ENCODE measurements at regions not wholly inside any gene's neighbourhood (a gene's known extent, or its start where the extent isn't known, plus 50 kb on each side); places are given as distances from the start of the nearest gene placed in this dataset.

GRCh38 chr6:163630572-163630971, 216.1 kb downstream of the QKI start:
- no peak for DNase-seq (ENCODE audit: low spot score)
- Mint-ChIP-seq H3K4me1 (ENCODE audit: unreplicated experiment) (no peaks in the 10 kb centered on the region), H3K9me3 (ENCODE audit: unreplicated experiment) (no peaks in the 10 kb centered on the region), H3K27ac (ENCODE audit: unreplicated experiment) (no peak overlapping the region), H3K27me3 (ENCODE audit: unreplicated experiment) (no peaks in the 10 kb centered on the region), H3K36me3 (ENCODE audit: low read depth, unreplicated experiment) (no peaks in the 10 kb centered on the region), H3K4me3 (ENCODE audit: unreplicated experiment) (no peak overlapping the region)
- no peak for TF ChIP-seq CTCF (IDR thresholded peaks at IDR 0.05; ENCODE audit: unreplicated experiment)

GRCh38 chr6:163630096-163630495, 215.6 kb downstream of the QKI start:
- Mint-ChIP-seq H3K36me3 (ENCODE audit: low read depth, unreplicated experiment) (no peaks in the 10 kb centered on the region), H3K27ac (ENCODE audit: unreplicated experiment) (no peak overlapping the region), H3K4me3 (ENCODE audit: unreplicated experiment) (no peak overlapping the region), H3K9me3 (ENCODE audit: unreplicated experiment) (no peaks in the 10 kb centered on the region), H3K4me1 (ENCODE audit: unreplicated experiment) (no peaks in the 10 kb centered on the region), H3K27me3 (ENCODE audit: unreplicated experiment) (no peaks in the 10 kb centered on the region)
- TF ChIP-seq CTCF (IDR thresholded peaks at IDR 0.05; ENCODE audit: unreplicated experiment): no peak
- DNase-seq (ENCODE audit: low spot score): no peak
